ENCODE measurements at regions not wholly inside any gene's neighbourhood (a gene's known extent, or its start where the extent isn't known, plus 50 kb on each side); places are given as distances from the start of the nearest gene placed in this dataset.

DNA sequence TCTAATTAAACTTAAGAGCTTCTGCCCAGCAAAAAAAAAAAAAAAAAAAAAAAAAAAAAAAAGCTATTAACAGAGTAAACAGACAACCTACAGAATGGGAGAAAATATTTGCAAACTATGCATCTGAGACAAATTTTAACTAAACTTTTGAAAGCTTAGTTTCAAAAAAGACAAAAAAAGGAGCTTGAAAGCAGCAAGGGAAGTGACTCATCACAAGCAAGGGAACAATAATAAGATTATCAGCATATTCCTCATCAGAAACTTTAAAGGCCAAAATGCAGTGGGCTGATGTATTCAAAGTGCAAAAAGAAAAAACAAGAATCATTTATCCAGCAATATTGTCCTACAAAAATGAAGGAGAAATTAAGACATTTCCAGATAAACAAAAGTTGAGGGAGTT, 158.6 kb downstream of the RNF144B start:
- Histone ChIP-seq H3K4me3 (ENCODE audit: low read depth, low read length) (no peak overlapping the region), H3K9me3 (ENCODE audit: control insufficient read depth in 2 of 2, low read length in 2 of 2) (peaks cover 5% of the 10 kb centered on the region in 2 experiments), H3K27me3 (ENCODE audit: control insufficient read depth, insufficient read depth, low read length) (no peaks in the 10 kb centered on the region), H3K4me1 (ENCODE audit: control insufficient read depth, insufficient read depth, low read length, poor library complexity, severe bottlenecking) (no peaks in the 10 kb centered on the region), H3K27ac (ENCODE audit: insufficient read depth, low read length, poor library complexity, severe bottlenecking) (no peak overlapping the region), H3K36me3 (ENCODE audit: control insufficient read depth, insufficient read depth, low read length) (no peaks in the 10 kb centered on the region)
- Mint-ChIP-seq H3K4me1 (no peaks in the 10 kb centered on the region), H3K27ac (no peak overlapping the region), H3K36me3 (no peaks in the 10 kb centered on the region), H3K9me3 (peaks cover 0 to 29% (median 2%) of the 10 kb centered on the region in 7 donors), H3K4me3 (no peak overlapping the region), H3K27me3 (peaks cover 6% of the 10 kb centered on the region)
- no peak for ATAC-seq (ENCODE audit: low read depth in 2 of 2)
- DNase-seq: no peak

DNA sequence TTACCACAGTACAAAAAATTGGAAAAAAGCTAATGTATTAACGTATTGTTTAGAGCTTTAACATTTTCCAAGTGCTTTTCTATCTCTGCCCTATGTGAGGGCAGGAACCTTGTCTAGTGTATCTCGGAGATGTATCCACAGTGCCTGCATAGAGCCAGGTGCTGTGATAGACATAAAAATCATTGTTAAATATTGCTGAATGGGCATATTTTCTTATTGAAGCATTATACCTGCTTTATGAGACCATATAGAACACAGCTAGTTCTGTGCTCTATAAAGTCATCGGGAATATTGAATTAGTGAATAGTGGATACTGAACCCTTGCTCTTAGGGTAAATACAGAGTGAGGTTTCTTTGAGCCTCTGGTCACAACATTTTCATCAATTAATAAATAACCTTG, 163.0 kb downstream of the RNF144B start:
- no peak overlapping the region for H3K4me3 Mint-ChIP-seq
- H3K9me3 Mint-ChIP-seq: peaks cover 0 to 17% (median 2%) of the 10 kb centered on the region in 7 donors
- no peaks in the 10 kb centered on the region for H3K36me3 Mint-ChIP-seq
- no peaks in the 10 kb centered on the region for H3K27me3 Mint-ChIP-seq
- no peaks in the 10 kb centered on the region for H3K27me3 ChIP-seq (ENCODE audit: control insufficient read depth, insufficient read depth, low read length)
- no peaks in the 10 kb centered on the region for H3K36me3 ChIP-seq (ENCODE audit: control insufficient read depth, insufficient read depth, low read length)
- H3K4me1 ChIP-seq (ENCODE audit: control insufficient read depth, insufficient read depth, low read length, poor library complexity, severe bottlenecking): no peaks in the 10 kb centered on the region
- ATAC-seq (ENCODE audit: low read depth in 2 of 2) (no peak), DNase-seq (no peak)
- no peak overlapping the region for H3K27ac Mint-ChIP-seq
- no peak overlapping the region for H3K27ac ChIP-seq (ENCODE audit: insufficient read depth, low read length, poor library complexity, severe bottlenecking)
- H3K4me1 Mint-ChIP-seq: no peaks in the 10 kb centered on the region
- H3K9me3 ChIP-seq (ENCODE audit: control insufficient read depth in 2 of 2, low read length in 2 of 2): peaks cover 0 to 1% of the 10 kb centered on the region in 2 experiments
- no peak overlapping the region for H3K4me3 ChIP-seq (ENCODE audit: low read depth, low read length)

DNA sequence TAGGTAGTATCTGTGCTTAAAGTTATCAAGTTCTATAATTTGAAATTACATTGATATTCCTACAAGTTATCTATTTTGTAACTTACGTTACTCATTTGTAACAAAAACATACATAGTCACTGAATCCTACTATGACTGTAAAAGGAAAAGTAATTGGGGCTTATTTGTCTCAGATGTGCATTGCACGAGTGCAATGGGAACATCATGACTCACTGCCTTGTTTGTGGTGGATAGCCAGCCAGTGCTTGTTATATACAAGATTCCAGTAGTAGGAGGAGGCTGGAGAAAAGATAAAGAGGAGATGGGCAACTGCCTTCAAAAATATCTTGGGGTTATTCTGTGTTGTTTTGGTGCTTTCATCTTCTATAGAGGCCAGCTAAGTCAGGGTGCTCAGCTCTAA, 164.1 kb downstream of the RNF144B start:
- Histone ChIP-seq H3K27ac (ENCODE audit: insufficient read depth, low read length, poor library complexity, severe bottlenecking) (no peak overlapping the region), H3K4me1 (ENCODE audit: control insufficient read depth, insufficient read depth, low read length, poor library complexity, severe bottlenecking) (no peaks in the 10 kb centered on the region), H3K9me3 (ENCODE audit: control insufficient read depth in 2 of 2, low read length in 2 of 2) (no peaks in the 10 kb centered on the region), H3K4me3 (ENCODE audit: low read depth, low read length) (no peak overlapping the region), H3K36me3 (ENCODE audit: control insufficient read depth, insufficient read depth, low read length) (no peaks in the 10 kb centered on the region), H3K27me3 (ENCODE audit: control insufficient read depth, insufficient read depth, low read length) (no peaks in the 10 kb centered on the region)
- Mint-ChIP-seq H3K9me3 (peaks cover 0 to 10% (median 2%) of the 10 kb centered on the region in 7 donors), H3K4me3 (no peak overlapping the region), H3K27me3 (no peaks in the 10 kb centered on the region), H3K36me3 (no peaks in the 10 kb centered on the region), H3K4me1 (no peaks in the 10 kb centered on the region), H3K27ac (no peak overlapping the region)
- DNase-seq: no peak
- ATAC-seq (ENCODE audit: low read depth in 2 of 2): no peak

DNA sequence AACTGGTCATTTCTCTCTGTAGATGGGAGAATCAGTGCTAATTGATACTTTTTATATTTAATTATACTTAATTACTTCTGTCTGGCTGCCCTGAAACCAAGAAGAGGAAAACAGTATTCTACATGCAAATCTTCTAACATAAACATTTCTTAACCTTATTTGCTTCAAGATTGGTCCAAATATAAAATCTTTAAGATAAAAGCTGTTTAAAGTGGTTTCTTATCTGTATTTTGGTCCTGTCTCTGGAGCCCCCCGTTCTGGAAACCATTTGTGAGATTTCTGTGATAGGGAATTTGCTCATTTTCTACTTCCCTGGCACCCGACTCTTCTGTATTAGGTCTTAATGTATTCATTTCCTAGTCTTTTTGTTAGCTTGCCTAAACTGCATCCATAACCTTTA, 168.6 kb downstream of the RNF144B start:
- Mint-ChIP-seq H3K4me1 (no peaks in the 10 kb centered on the region), H3K27me3 (peaks cover 6% of the 10 kb centered on the region), H3K27ac (no peak overlapping the region), H3K4me3 (no peak overlapping the region), H3K36me3 (no peaks in the 10 kb centered on the region), H3K9me3 (peaks cover 0 to 7% (median 0%) of the 10 kb centered on the region in 7 donors)
- Histone ChIP-seq H3K9me3 (ENCODE audit: control insufficient read depth in 2 of 2, low read length in 2 of 2) (no peaks in the 10 kb centered on the region), H3K27me3 (ENCODE audit: control insufficient read depth, insufficient read depth, low read length) (no peaks in the 10 kb centered on the region), H3K36me3 (ENCODE audit: control insufficient read depth, insufficient read depth, low read length) (no peaks in the 10 kb centered on the region), H3K27ac (ENCODE audit: insufficient read depth, low read length, poor library complexity, severe bottlenecking) (no peak overlapping the region), H3K4me1 (ENCODE audit: control insufficient read depth, insufficient read depth, low read length, poor library complexity, severe bottlenecking) (no peaks in the 10 kb centered on the region), H3K4me3 (ENCODE audit: low read depth, low read length) (no peak overlapping the region)
- DNase-seq: no peak
- no peak for ATAC-seq (ENCODE audit: low read depth in 2 of 2)

DNA sequence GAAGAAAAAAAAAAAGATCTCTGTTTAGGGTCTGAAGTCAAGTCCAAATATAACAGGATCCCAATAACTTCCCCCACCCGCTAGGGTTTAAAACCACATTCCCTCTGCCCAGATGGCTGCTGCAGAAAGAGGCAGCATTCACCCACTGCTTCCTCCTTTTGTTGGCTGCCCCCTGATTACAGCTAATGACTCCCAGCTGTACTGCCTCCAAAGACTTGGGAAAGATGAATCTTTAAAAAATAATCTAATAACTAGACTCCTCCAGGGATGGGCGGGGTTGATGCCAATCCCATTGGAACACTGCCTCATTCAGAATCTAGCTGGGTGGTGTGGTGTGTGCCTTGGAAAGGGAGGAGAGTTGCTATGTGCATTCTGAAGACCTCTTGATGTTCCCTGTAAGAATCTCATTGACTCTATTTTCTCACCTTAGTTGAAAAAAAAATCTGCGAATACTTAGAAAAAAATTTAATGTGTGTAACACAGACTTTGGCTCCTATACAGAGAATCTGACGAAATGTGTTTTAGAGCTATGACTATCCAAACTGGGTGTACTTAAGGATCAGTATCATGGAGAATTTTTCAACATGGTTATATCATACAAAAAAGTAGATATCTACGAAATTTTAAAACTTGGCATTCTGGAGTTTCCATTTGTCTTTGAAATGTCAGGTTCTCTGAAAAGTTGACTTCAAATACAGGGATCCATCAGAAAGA, 174.0 kb downstream of the RNF144B start:
- no peak for DNase-seq
- Histone ChIP-seq H3K36me3 (ENCODE audit: control insufficient read depth, insufficient read depth, low read length) (no peaks in the 10 kb centered on the region), H3K27ac (ENCODE audit: insufficient read depth, low read length, poor library complexity, severe bottlenecking) (no peak overlapping the region), H3K27me3 (ENCODE audit: control insufficient read depth, insufficient read depth, low read length) (no peaks in the 10 kb centered on the region), H3K4me1 (ENCODE audit: control insufficient read depth, insufficient read depth, low read length, poor library complexity, severe bottlenecking) (no peaks in the 10 kb centered on the region), H3K4me3 (ENCODE audit: low read depth, low read length) (no peak overlapping the region), H3K9me3 (ENCODE audit: control insufficient read depth in 2 of 2, low read length in 2 of 2) (no peaks in the 10 kb centered on the region)
- H3K27me3 Mint-ChIP-seq: peaks cover 9% of the 10 kb centered on the region
- no peak overlapping the region for H3K27ac Mint-ChIP-seq
- H3K9me3 Mint-ChIP-seq: peaks cover 0 to 4% (median under 1%) of the 10 kb centered on the region in 7 donors
- H3K36me3 Mint-ChIP-seq: no peaks in the 10 kb centered on the region
- H3K4me1 Mint-ChIP-seq: no peaks in the 10 kb centered on the region
- no peak overlapping the region for H3K4me3 Mint-ChIP-seq
- no peak for ATAC-seq (ENCODE audit: low read depth in 2 of 2)

DNA sequence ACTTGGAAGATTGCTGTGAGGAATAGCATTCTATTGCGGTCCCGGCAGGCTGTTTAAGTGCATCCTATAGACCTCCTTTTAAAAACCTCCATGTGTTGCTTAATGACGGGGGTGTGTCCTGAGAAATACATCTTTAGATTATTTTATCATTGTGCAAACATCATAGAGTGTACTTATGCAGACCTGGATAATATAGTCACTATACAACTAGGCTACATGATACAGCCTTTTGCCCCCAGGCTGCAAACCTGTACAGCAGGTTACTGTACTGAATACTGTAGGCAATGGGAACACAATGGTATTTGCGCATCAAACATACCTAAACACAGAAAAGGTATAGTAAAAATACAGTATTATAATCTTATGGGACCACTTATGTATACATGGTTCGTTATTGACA, 175.6 kb downstream of the RNF144B start:
- peaks cover 0 to 4% (median 2%) of the 10 kb centered on the region in 7 donors for H3K9me3 Mint-ChIP-seq
- ATAC-seq (ENCODE audit: low read depth in 2 of 2) (no peak), DNase-seq (no peak)
- H3K4me1 ChIP-seq (ENCODE audit: control insufficient read depth, insufficient read depth, low read length, poor library complexity, severe bottlenecking): no peaks in the 10 kb centered on the region
- no peaks in the 10 kb centered on the region for H3K36me3 Mint-ChIP-seq
- H3K36me3 ChIP-seq (ENCODE audit: control insufficient read depth, insufficient read depth, low read length): no peaks in the 10 kb centered on the region
- no peak overlapping the region for H3K4me3 ChIP-seq (ENCODE audit: low read depth, low read length)
- H3K27me3 ChIP-seq (ENCODE audit: control insufficient read depth, insufficient read depth, low read length): no peaks in the 10 kb centered on the region
- peaks cover 14% of the 10 kb centered on the region for H3K27me3 Mint-ChIP-seq
- no peaks in the 10 kb centered on the region for H3K4me1 Mint-ChIP-seq
- H3K27ac Mint-ChIP-seq: no peak overlapping the region
- no peaks in the 10 kb centered on the region for H3K9me3 ChIP-seq (ENCODE audit: control insufficient read depth in 2 of 2, low read length in 2 of 2)
- H3K27ac ChIP-seq (ENCODE audit: insufficient read depth, low read length, poor library complexity, severe bottlenecking): no peak overlapping the region
- H3K4me3 Mint-ChIP-seq: no peak overlapping the region

DNA sequence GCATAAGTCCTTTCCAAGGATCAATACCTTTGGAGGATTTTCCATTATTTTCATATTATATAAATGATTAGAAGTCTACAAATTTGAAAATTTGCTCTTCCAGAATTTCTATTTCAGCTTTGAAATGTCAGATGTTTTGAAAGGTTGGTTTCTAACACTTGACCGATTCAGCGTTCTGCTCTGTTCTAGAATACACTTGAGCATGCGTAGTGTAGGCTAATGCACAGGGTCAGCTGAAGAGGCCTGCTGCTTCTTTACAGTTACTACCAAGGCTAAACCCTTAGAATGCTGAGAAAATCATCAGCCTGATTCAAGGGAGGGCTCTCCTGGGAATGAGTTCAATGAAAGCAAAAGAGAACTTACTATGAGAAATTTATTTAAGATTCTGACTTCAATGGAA, 177.6 kb downstream of the RNF144B start:
- H3K4me3 ChIP-seq (ENCODE audit: low read depth, low read length): no peak overlapping the region
- Mint-ChIP-seq H3K36me3 (no peaks in the 10 kb centered on the region), H3K4me3 (no peak overlapping the region), H3K9me3 (peaks cover 0 to 6% (median 2%) of the 10 kb centered on the region in 7 donors), H3K27ac (no peak overlapping the region), H3K27me3 (peaks cover 14% of the 10 kb centered on the region), H3K4me1 (no peaks in the 10 kb centered on the region)
- no peaks in the 10 kb centered on the region for H3K27me3 ChIP-seq (ENCODE audit: control insufficient read depth, insufficient read depth, low read length)
- no peaks in the 10 kb centered on the region for H3K36me3 ChIP-seq (ENCODE audit: control insufficient read depth, insufficient read depth, low read length)
- no peaks in the 10 kb centered on the region for H3K9me3 ChIP-seq (ENCODE audit: control insufficient read depth in 2 of 2, low read length in 2 of 2)
- DNase-seq (no peak), ATAC-seq (ENCODE audit: low read depth in 2 of 2) (no peak)
- H3K27ac ChIP-seq (ENCODE audit: insufficient read depth, low read length, poor library complexity, severe bottlenecking): no peak overlapping the region
- no peaks in the 10 kb centered on the region for H3K4me1 ChIP-seq (ENCODE audit: control insufficient read depth, insufficient read depth, low read length, poor library complexity, severe bottlenecking)

DNA sequence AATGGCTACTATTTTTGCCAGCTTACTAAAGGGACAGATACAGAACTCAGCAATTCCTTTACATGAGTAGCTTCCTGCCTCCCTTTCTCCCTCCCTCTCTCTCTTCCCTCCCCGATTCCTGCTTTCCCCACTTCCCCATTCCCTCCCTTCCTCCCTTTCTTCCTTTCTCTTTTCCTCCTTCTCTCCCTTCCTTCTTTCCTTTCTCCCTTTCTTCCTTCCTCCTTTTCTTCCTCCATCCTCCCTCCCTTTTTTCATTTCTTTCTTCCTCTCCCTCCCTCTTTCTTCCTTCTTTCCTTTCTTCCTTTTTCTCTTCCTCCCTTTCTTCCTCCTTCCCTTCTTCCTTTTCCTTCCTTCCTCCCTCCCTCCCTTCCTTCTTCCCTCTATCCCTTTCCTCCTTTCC, 178.1 kb downstream of the RNF144B start:
- H3K27ac Mint-ChIP-seq: no peak overlapping the region
- no peaks in the 10 kb centered on the region for H3K36me3 ChIP-seq (ENCODE audit: control insufficient read depth, insufficient read depth, low read length)
- H3K27me3 ChIP-seq (ENCODE audit: control insufficient read depth, insufficient read depth, low read length): no peaks in the 10 kb centered on the region
- H3K36me3 Mint-ChIP-seq: no peaks in the 10 kb centered on the region
- no peak overlapping the region for H3K4me3 Mint-ChIP-seq
- no peak for ATAC-seq (ENCODE audit: low read depth in 2 of 2)
- peaks cover 13% of the 10 kb centered on the region for H3K27me3 Mint-ChIP-seq
- DNase-seq: no peak
- H3K27ac ChIP-seq (ENCODE audit: insufficient read depth, low read length, poor library complexity, severe bottlenecking): no peak overlapping the region
- no peak overlapping the region for H3K4me3 ChIP-seq (ENCODE audit: low read depth, low read length)
- H3K9me3 Mint-ChIP-seq: peaks cover 0 to 6% (median 2%) of the 10 kb centered on the region in 7 donors
- no peaks in the 10 kb centered on the region for H3K4me1 Mint-ChIP-seq
- H3K4me1 ChIP-seq (ENCODE audit: control insufficient read depth, insufficient read depth, low read length, poor library complexity, severe bottlenecking): no peaks in the 10 kb centered on the region
- H3K9me3 ChIP-seq (ENCODE audit: control insufficient read depth in 2 of 2, low read length in 2 of 2): no peaks in the 10 kb centered on the region

Data from CD4-positive, CD25-positive, alpha-beta regulatory T cell (primary cell).